ENCODE measurements at regions not wholly inside any gene's neighbourhood (a gene's known extent, or its start where the extent isn't known, plus 50 kb on each side); places are given as distances from the start of the nearest gene placed in this dataset.

DNA sequence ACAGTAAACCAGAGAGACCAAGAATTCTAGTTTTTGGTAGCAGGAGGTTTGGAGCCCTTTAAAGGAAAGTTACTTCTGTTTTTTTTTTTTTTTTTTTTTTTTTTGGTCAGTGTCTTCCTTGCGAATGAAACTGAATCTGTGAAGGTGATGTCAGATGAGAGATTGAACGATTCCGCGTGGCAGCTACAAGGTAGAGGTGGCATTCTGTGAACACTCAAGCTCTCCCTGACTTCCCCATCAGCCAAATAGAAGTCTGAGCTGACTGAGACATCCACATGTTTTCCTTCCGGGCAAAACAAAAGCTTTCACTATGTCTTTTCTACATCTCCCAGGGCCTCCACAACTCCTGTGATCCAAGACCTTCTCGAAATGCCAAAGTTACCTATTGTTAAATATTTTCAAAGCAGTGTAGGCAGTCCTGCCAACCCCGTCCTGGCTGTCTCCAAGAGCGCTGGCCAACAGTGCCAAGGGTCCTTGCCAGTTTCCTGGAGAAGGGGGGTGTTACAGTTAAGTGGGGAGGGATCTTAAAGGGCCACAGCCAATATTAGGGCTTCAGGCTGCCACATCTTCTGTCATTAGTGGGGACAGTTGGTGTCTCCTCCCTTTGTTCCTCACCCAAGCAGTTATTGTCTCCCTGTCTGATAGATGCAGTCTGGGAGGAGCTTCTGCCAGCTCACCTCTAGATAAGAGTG, 102.9 kb upstream of the SLC34A2 start:
- TF ChIP-seq, protein P1, sequence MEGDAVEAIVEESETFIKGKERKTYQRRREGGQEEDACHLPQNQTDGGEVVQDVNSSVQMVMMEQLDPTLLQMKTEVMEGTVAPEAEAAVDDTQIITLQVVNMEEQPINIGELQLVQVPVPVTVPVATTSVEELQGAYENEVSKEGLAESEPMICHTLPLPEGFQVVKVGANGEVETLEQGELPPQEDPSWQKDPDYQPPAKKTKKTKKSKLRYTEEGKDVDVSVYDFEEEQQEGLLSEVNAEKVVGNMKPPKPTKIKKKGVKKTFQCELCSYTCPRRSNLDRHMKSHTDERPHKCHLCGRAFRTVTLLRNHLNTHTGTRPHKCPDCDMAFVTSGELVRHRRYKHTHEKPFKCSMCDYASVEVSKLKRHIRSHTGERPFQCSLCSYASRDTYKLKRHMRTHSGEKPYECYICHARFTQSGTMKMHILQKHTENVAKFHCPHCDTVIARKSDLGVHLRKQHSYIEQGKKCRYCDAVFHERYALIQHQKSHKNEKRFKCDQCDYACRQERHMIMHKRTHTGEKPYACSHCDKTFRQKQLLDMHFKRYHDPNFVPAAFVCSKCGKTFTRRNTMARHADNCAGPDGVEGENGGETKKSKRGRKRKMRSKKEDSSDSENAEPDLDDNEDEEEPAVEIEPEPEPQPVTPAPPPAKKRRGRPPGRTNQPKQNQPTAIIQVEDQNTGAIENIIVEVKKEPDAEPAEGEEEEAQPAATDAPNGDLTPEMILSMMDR (IDR thresholded peaks at IDR 0.05; ENCODE audit: low read depth, low read length): no peak
- TF ChIP-seq POLR2A (IDR thresholded peaks at IDR 0.05; ENCODE audit: extremely low read depth, insufficient read length) (no peak), MYC (IDR thresholded peaks at IDR 0.05; ENCODE audit: low read depth, low read length) (no peak)
- TF ChIP-seq, protein P2, sequence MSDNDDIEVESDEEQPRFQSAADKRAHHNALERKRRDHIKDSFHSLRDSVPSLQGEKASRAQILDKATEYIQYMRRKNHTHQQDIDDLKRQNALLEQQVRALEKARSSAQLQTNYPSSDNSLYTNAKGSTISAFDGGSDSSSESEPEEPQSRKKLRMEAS (IDR thresholded peaks at IDR 0.05; ENCODE audit: low read depth, low read length): no peak

Data from NB4 (cell line).